Keratinocyte (primary cell): ENCODE measurements at regions not wholly inside any gene's neighbourhood (a gene's known extent, or its start where the extent isn't known, plus 50 kb on each side); places are given as distances from the start of the nearest gene placed in this dataset.

ENCODE experiments used
- EZH2 ChIP-seq: IDR thresholded peaks from one replicate; pipeline ENCODE4 v1.6.1; 2012; ENCODE audit warnings: inconsistent platforms, mild to moderate bottlenecking, low read length, moderate library complexity
- TF ChIP-seq, protein P1 (sequence below), 3 experiments: IDR thresholded peaks in 1 of 3; conservative IDR thresholded peaks in 1 of 3; optimal IDR thresholded peaks in 1 of 3; 2 replicates in 2 of 3; 3 replicates in 1 of 3; pipeline versions ENCODE3 to v1.5.1; 2011; ENCODE audit warnings: low read length in 3 of 3, mild to moderate bottlenecking in 3 of 3, moderate library complexity in 2 of 3, control low read depth in 1 of 3, inconsistent platforms in 1 of 3; ENCODE audit not compliant: insufficient read depth in 2 of 3; ENCODE audit errors: extremely low read depth in 1 of 3

DNA sequence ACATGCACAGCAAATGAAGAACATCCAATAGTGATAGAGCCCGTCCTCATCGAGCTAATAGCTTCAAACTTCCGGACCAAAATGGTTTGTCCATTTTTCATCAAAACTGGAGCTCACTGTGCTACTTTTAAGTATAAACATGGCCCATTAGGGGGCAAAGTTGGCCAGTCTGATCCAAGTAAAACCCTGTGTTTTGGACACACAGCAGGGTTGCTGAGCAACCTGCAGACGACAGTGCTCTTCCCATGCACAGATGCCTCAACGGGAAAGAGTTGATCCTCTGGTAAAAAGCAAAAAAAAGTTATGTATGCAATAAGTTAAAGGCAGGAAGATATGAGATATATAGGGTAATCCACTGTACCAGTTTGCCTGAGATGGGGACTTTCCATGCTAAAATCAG is 244.0 kb upstream of the THBS1 start:
- TF ChIP-seq, protein P1, sequence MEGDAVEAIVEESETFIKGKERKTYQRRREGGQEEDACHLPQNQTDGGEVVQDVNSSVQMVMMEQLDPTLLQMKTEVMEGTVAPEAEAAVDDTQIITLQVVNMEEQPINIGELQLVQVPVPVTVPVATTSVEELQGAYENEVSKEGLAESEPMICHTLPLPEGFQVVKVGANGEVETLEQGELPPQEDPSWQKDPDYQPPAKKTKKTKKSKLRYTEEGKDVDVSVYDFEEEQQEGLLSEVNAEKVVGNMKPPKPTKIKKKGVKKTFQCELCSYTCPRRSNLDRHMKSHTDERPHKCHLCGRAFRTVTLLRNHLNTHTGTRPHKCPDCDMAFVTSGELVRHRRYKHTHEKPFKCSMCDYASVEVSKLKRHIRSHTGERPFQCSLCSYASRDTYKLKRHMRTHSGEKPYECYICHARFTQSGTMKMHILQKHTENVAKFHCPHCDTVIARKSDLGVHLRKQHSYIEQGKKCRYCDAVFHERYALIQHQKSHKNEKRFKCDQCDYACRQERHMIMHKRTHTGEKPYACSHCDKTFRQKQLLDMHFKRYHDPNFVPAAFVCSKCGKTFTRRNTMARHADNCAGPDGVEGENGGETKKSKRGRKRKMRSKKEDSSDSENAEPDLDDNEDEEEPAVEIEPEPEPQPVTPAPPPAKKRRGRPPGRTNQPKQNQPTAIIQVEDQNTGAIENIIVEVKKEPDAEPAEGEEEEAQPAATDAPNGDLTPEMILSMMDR (optimal IDR thresholded peaks at IDR 0.05 in 1 of 3, IDR thresholded peaks at IDR 0.05 in 1 of 3, conservative IDR thresholded peaks at IDR 0.05 in 1 of 3; ENCODE audit: extremely low read depth in 1 of 3, insufficient read depth in 2 of 3, low read length in 3 of 3), result no peak
- TF ChIP-seq EZH2, result no peak
